Peyer's patch (tissue), 4 donors: ENCODE measurements at regions not wholly inside any gene's neighbourhood (a gene's known extent, or its start where the extent isn't known, plus 50 kb on each side); places are given as distances from the start of the nearest gene placed in this dataset.

ENCODE experiments used
- CTCF ChIP-seq, 6 experiments: fragments of 450-650 bp in 4 of 6; fragments of 200-600 bp in 2 of 6; sonication (generic) in 1 of 6; IDR thresholded peaks; one replicate each; pipeline ENCODE4 v1.5.1; 2017 to 2019; ENCODE audit warnings: antibody characterized with exemption in 6 of 6, mild to moderate bottlenecking in 3 of 6, moderate library complexity in 1 of 6
- POLR2A ChIP-seq, 2 donors: fragments of 450-650 bp; IDR thresholded peaks; one replicate each; pipeline ENCODE4 v1.5.1; 2017; ENCODE audit warnings: antibody characterized with exemption in 2 of 2, mild to moderate bottlenecking in 2 of 2, moderate library complexity in 2 of 2

DNA sequence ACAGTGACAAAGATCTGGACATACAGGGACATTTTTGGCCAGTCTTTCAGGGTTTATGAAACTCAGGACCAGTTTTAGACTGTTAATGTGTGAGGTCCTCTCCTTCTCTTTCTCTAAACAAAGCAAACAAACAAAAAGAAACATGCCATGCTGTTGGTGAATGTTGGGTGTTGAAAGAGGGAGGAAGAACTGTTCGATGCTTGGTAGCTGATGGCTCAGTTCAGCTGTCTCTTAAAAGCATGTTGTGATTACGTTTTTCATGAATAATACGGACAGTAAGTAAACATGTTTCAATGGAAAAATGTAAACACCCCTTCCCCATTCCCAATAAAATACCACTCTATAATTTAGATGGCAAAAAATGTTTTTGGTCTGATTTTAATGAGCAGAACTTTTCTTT is 219.1 kb downstream of the SEC23IP start:
- no peak for TF ChIP-seq CTCF (IDR thresholded peaks at IDR 0.05)
- TF ChIP-seq POLR2A (IDR thresholded peaks at IDR 0.05), result no peak
